Left lung (tissue), 4 donors: ENCODE measurements at regions not wholly inside any gene's neighbourhood (a gene's known extent, or its start where the extent isn't known, plus 50 kb on each side); places are given as distances from the start of the nearest gene placed in this dataset.
A peak's percentile ranks its signal among the peaks of the same experiment; 100 is the strongest.
"Not testable (repeated sequence)": the region's sequence is repeated elsewhere in the genome, so short reads cannot be mapped to it uniquely, and the experiment has no call there.

Source experiments
- ATAC-seq: fragments of 200-7000 bp; cut with Tn5 transposase; one replicate; pipeline ENCODE4 v1.9.1; 2020; ENCODE audit warnings: moderate library complexity
- DNase-seq, 4 donors: peaks; one replicate each; pipeline ENCODE4 v3.0.0-alpha.2; 2013 to 2020
- H3K27ac ChIP-seq, 2 donors: fragments of 200-600 bp; sonication (generic) in 1 of 2; one replicate each; pipeline versions ENCODE4 v1.5.0 to v1.8.0; 2020 to 2021
- H3K27me3 ChIP-seq, 2 donors: fragments of 200-600 bp; sonication (generic) in 1 of 2; one replicate each; pipeline versions ENCODE4 v1.5.0 to v1.8.0; 2020 to 2021
- H3K36me3 ChIP-seq, 2 donors: fragments of 200-600 bp; sonication (generic) in 1 of 2; one replicate each; pipeline versions ENCODE4 v1.5.0 to v1.8.0; 2020 to 2021
- H3K4me1 ChIP-seq, 2 donors: fragments of 200-600 bp; one replicate each; pipeline ENCODE4 v1.8.0; 2021
- H3K4me3 ChIP-seq, 2 donors: fragments of 200-600 bp; sonication (generic) in 1 of 2; one replicate each; pipeline versions ENCODE4 v1.5.0 to v1.8.0; 2020 to 2021; ENCODE audit warnings: mild to moderate bottlenecking in 1 of 2
- H3K9me3 ChIP-seq, 2 donors: fragments of 200-600 bp; sonication (generic) in 1 of 2; one replicate each; pipeline versions ENCODE4 v1.5.0 to v1.8.0; 2020 to 2021
- intact Hi-C, 2 donors: fragments of 100-400 bp; cut with DNase I; formaldehyde crosslinking; loops; one replicate each; pipeline versions ENCODE4 v1.11.2 to v1.14.2; 2022
- TF ChIP-seq, protein P1 (sequence below), 2 donors: fragments of 200-600 bp; sonication (generic) in 1 of 2; IDR thresholded peaks; one replicate each; pipeline versions ENCODE4 v1.5.0 to v1.8.0; 2021; ENCODE audit warnings: antibody characterized with exemption in 2 of 2
- donor health status: DM: no; HTN: yes; CAD: no.
- donor health status: DM: no; HTN: no; CAD: no.

DNA sequence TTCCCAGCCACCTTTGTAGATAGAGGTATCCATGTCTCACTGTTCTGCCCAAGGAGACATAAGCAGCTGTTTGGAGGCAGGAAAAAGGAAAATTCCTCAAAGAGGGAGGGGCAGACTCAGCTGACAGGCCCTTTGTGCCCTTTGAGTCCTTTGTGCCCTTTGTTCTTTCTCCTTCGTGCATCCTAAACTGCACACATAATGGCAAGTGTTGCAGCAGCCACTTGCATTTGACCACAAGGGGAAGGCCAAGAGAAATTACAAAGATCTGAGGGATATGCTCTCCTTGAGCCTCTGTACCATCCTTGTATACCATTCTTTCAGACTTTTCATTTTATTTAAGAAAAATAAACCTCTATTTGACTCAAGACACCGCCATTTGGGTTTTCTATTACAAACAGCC, 71.8 kb upstream of the PKN2 start:
- intact Hi-C loops, result no loop called here
- Histone ChIP-seq H3K9me3 (no peaks in the 10 kb centered on the region), H3K36me3 (no peaks in the 10 kb centered on the region), H3K27me3 (no peaks in the 10 kb centered on the region), H3K4me3 (no peak overlapping the region), H3K27ac (no peak overlapping the region), H3K4me1 (no peaks in the 10 kb centered on the region)
- ATAC-seq (no peak), DNase-seq (no peak)
- TF ChIP-seq, protein P1, sequence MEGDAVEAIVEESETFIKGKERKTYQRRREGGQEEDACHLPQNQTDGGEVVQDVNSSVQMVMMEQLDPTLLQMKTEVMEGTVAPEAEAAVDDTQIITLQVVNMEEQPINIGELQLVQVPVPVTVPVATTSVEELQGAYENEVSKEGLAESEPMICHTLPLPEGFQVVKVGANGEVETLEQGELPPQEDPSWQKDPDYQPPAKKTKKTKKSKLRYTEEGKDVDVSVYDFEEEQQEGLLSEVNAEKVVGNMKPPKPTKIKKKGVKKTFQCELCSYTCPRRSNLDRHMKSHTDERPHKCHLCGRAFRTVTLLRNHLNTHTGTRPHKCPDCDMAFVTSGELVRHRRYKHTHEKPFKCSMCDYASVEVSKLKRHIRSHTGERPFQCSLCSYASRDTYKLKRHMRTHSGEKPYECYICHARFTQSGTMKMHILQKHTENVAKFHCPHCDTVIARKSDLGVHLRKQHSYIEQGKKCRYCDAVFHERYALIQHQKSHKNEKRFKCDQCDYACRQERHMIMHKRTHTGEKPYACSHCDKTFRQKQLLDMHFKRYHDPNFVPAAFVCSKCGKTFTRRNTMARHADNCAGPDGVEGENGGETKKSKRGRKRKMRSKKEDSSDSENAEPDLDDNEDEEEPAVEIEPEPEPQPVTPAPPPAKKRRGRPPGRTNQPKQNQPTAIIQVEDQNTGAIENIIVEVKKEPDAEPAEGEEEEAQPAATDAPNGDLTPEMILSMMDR (IDR thresholded peaks at IDR 0.05), result no peak

GRCh38 chr1:88612773-88613172, 71.3 kb upstream of the PKN2 start:
- H3K4me3 ChIP-seq, result no peak overlapping the region
- intact Hi-C loops, result no loop called here
- H3K9me3 ChIP-seq, result peaks cover 0 to 4% of the 10 kb centered on the region in 2 donors
- no peak overlapping the region for H3K27ac ChIP-seq
- no peaks in the 10 kb centered on the region for H3K4me1 ChIP-seq
- no peaks in the 10 kb centered on the region for H3K27me3 ChIP-seq
- DNase-seq, result peak in 2 of 4 donors; percentile 26 to 57
- TF ChIP-seq, protein P1 (IDR thresholded peaks at IDR 0.05), result no peak
- ATAC-seq, result peak; percentile 90
- no peaks in the 10 kb centered on the region for H3K36me3 ChIP-seq

DNA sequence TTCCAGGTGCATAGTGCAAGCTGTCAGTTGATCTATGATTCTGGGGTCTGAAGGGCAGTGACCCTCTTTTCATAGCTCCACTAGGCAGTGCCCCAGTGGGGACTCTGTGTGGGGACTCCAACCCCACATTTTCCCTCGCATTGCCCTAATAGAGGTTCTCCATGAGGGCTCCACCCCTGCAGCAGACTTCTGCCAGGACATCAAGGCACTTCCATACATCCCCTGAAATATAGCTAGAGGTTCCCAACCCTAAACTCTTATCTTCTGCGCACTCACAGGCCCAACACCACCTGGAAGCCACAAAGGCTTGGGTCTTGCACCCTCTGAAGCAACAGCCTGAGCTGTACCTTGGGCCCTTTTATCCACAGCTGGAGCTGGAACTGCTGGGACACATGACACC, 65.7 kb upstream of the PKN2 start:
- Histone ChIP-seq H3K27ac (no peak overlapping the region), H3K4me1 (no peaks in the 10 kb centered on the region), H3K36me3 (no peaks in the 10 kb centered on the region), H3K4me3 (no peak overlapping the region), H3K9me3 (peaks cover 0 to 35% of the 10 kb centered on the region in 2 donors), H3K27me3 (no peaks in the 10 kb centered on the region)
- TF ChIP-seq, protein P1 (IDR thresholded peaks at IDR 0.05), result no peak
- DNase-seq (no peak), ATAC-seq (no peak)
- intact Hi-C loops, result no loop called here

GRCh38 chr1:88623101-88623500, 61.0 kb upstream of the PKN2 start:
- ATAC-seq, H3K4me1 ChIP-seq, H3K27ac ChIP-seq, intact Hi-C loops, H3K27me3 ChIP-seq, H3K36me3 ChIP-seq, DNase-seq, H3K4me3 ChIP-seq: not testable (repeated sequence)
- H3K9me3 ChIP-seq, result peaks cover 0 to 27% of the 10 kb centered on the region in 2 donors
